ENCODE measurements at regions not wholly inside any gene's neighbourhood (a gene's known extent, or its start where the extent isn't known, plus 50 kb on each side); places are given as distances from the start of the nearest gene placed in this dataset.

DNA sequence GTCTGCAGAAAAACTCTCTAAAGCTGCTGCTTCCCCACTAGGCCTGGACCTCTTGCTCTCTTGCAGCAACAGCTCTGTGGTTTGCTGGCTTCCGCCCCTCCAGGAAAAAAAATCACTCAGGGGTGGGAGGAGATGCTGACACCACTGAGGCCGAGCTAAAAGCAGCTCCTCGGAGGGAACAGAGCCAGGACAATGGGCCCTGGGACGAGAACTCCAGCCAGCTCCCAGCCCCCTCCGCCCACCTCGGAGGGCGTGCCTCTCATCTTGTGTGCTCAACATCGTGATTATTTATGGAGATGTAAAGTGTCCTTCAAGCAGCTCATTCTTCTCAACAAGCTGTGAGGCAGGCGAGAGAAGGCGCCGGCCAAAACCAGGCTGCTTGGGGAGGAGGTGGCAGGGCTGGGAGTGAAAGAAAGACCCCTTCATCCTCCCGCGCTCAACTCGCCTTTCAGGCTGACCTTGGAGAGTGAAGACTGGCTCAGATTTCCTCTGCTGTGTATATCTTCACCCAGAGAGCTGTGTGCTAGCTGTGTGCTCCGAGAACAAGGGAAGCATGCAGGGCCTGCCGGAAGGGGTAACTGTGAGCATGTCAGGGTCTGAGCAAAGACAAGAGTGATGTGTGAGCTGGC is 53.5 kb upstream of the LRFN2 start:
- no peaks in the 10 kb centered on the region for H3K79me2 ChIP-seq (ENCODE audit: insufficient read depth, low read length)
- H3K27ac ChIP-seq (ENCODE audit: low read depth, low read length) = no peak overlapping the region
- H3K9ac ChIP-seq (ENCODE audit: low read length) = no peak overlapping the region
- H3K9me3 ChIP-seq (ENCODE audit: insufficient read depth, low read length) = no peaks in the 10 kb centered on the region
- TF ChIP-seq EZH2phosphoT487 (conservative IDR thresholded peaks at IDR 0.05; ENCODE audit: low read length) = no peak
- TF ChIP-seq CTCF (IDR thresholded peaks at IDR 0.05; ENCODE audit: insufficient read depth, low read length, poor library complexity, severe bottlenecking) = no peak
- no peak overlapping the region for H3K4me2 ChIP-seq (ENCODE audit: low read depth, low read length, poor library complexity, severe bottlenecking)
- no peaks in the 10 kb centered on the region for H3F3A ChIP-seq (ENCODE audit: insufficient read depth)
- no peak overlapping the region for H3K4me3 ChIP-seq (ENCODE audit: insufficient read depth, low read length, poor library complexity, severe bottlenecking)
- no peaks in the 10 kb centered on the region for H3K9me2 ChIP-seq (replicated peaks; ENCODE audit: insufficient read depth, low read length)
- no peak overlapping the region for H2AFZ ChIP-seq (ENCODE audit: low read depth, low read length, severe bottlenecking)
- H3K27me3 ChIP-seq (ENCODE audit: low read length) = no peaks in the 10 kb centered on the region
- no peaks in the 10 kb centered on the region for H4K20me1 ChIP-seq (ENCODE audit: low read depth, low read length)
- no peaks in the 10 kb centered on the region for H3K36me3 ChIP-seq (ENCODE audit: low read length)
